ENCODE measurements at regions not wholly inside any gene's neighbourhood (a gene's known extent, or its start where the extent isn't known, plus 50 kb on each side); places are given as distances from the start of the nearest gene placed in this dataset.

DNA sequence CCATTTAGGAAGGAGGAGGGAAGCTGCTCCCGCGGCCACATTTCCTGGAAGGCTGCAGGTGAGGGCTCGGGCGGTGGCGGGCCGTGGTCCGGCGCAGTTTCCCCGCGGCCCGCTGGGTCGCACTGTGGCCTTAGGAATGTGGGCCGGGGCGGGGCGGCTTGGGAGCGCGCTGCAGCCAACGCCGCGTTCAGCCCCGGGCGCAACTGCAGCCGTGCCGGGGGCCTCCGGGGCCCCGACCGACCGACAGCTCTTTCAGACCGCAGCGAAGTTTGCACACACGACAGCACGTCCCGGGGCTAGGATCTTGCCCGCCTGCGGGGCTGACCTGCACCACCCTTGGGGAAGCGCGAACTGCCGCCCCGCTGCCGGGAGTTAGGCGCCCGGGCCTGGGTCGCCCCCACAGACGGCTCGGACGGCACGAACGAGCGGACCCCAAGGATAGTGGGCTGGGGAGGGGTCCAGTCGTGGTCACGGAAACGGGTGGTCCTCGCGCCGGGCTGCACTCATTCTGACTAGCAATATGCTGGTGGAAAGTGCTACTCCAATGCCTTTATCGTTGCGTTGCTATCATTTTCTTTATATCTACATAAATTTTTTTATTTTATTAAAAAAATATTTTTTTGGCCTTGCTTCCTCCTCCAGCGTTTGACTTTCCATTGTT, 69.9 kb upstream of the DLX2 start:
- Histone ChIP-seq H3K27me3 (replicated peaks in 1 of 4; ENCODE audit: control insufficient read depth in 3 of 4, extremely low read depth in 1 of 4, insufficient read depth in 3 of 4, low read length in 3 of 4) (peaks cover 0 to 2% (median 0%) of the 10 kb centered on the region in 4 experiments; a peak in 1 of 7 replicates), H3K56ac (replicated peaks; ENCODE audit: insufficient read length, low read depth, low read length) (peak overlapping the region; percentile 14), H3K4me1 (replicated peaks in 1 of 4; ENCODE audit: control insufficient read depth in 3 of 4, insufficient read depth in 4 of 4, low read length in 3 of 4) (peaks cover 2 to 11% (median 9%) of the 10 kb centered on the region in 4 experiments; a peak in 5 of 7 replicates), H3K4me2 (ENCODE audit: insufficient read depth in 1 of 2, low read depth in 2 of 2, low read length in 2 of 2) (peak overlapping the region; percentile 74 to 81), H3K36me3 (ENCODE audit: control insufficient read depth in 2 of 4, insufficient read depth in 4 of 4, low read length in 3 of 4) (no peaks in the 10 kb centered on the region), H2AK5ac (ENCODE audit: low read depth, low read length) (no peak overlapping the region), H3K9ac (replicated peaks in 1 of 4; ENCODE audit: extremely low read depth in 1 of 4, low read depth in 3 of 4, low read length in 3 of 4) (peak overlapping the region in 1 of 4 experiments; percentile 15; a peak in 2 of 7 replicates), H2BK15ac (ENCODE audit: low read length) (no peak overlapping the region), H3K79me2 (ENCODE audit: control insufficient read depth in 1 of 2, insufficient read depth in 2 of 2, low read length in 2 of 2) (no peaks in the 10 kb centered on the region), H2BK120ac (replicated peaks; ENCODE audit: low read depth, low read length) (peak overlapping the region; percentile 83), H3K4me3 (ENCODE audit: extremely low read depth in 1 of 4, insufficient read depth in 2 of 4, low read depth in 3 of 4, low read length in 4 of 4) (peak overlapping the region; percentile 35 to 66 (median 58)), H3K14ac (ENCODE audit: insufficient read length) (no peak overlapping the region), H2BK5ac (ENCODE audit: low read depth, low read length) (peak overlapping the region; percentile 86; the same call in 1 of the 2 replicates), H4K8ac (ENCODE audit: extremely low read depth, insufficient read depth, low read length) (peak overlapping the region; percentile 16; the same call in 1 of the 2 replicates), H3K9me3 (ENCODE audit: insufficient read depth in 2 of 2, low read depth in 1 of 2, low read length in 1 of 2) (no peaks in the 10 kb centered on the region), H2BK20ac (ENCODE audit: low read length) (peak overlapping the region; percentile 72; the same call in 1 of the 2 replicates), H3K18ac (ENCODE audit: extremely low read depth, low read length) (peak overlapping the region; percentile 91), H3K23me2 (ENCODE audit: low read depth, low read length) (peaks cover 2% of the 10 kb centered on the region; the same call in 1 of the 2 replicates), H3K4ac (replicated peaks; ENCODE audit: insufficient read length, low read depth, low read length) (no peak overlapping the region), H2BK12ac (ENCODE audit: low read depth, low read length) (peak overlapping the region; percentile 80; the same call in 1 of the 2 replicates), H4K91ac (replicated peaks; ENCODE audit: insufficient read length, low read length) (peak overlapping the region; percentile 97), H4K5ac (ENCODE audit: insufficient read length, low read depth, low read length) (peak overlapping the region; percentile 52), H2AFZ (ENCODE audit: low read length) (peak overlapping the region; percentile 67; the same call in 1 of the 2 replicates), H4K20me1 (replicated peaks in 1 of 2; ENCODE audit: control insufficient read depth in 1 of 2, insufficient read depth in 2 of 2, low read length in 2 of 2) (no peaks in the 10 kb centered on the region), H3K23ac (ENCODE audit: insufficient read length) (no peak overlapping the region), H3K27ac (ENCODE audit: low read depth, low read length) (no peak overlapping the region), H3K79me1 (ENCODE audit: low read depth, low read length) (no peaks in the 10 kb centered on the region)
- peak; percentile 58 to 93 for DNase-seq (ENCODE audit: low read depth in 1 of 2, low spot score in 2 of 2)
- 3% methylated on average over 37 of the region's 58 CpGs; no CpG with 5 or more reads in 1 of the 2 experiments for WGBS, 2 experiments (ENCODE audit: extremely low coverage in 1 of 2, insufficient coverage in 1 of 2, insufficient read length in 1 of 2, insufficient replicate concordance in 2 of 2, low coverage in 1 of 2, low lambda C conversion rate in 2 of 2, missing lambda C conversion rate in 1 of 2)
- FAIRE-seq = no peak
- POLR2A ChIA-PET (ENCODE audit: partially characterized antibody) = interaction anchor here (1.1 to 1.9 kb wide), 3 partner anchors 255 to 288 kb away, joined by 4 to 15 read pairs (median 5); partner anchors contain the start of gene ITGA6
- CTCF ChIA-PET (ENCODE audit: partially characterized antibody) = interaction anchor here (0.5 to 10.3 kb wide), 46 partner anchors 9 to 501 kb away, joined by 3 to 206 read pairs (median 3); no protein-coding TSS in a partner anchor
- TF ChIP-seq CREB1 (IDR thresholded peaks at IDR 0.05) (peak; percentile 44; the same call in 1 of the 2 replicates), ASH2L (IDR thresholded peaks at IDR 0.05; ENCODE audit: low read length) (peak; percentile 82), EP300 (IDR thresholded peaks at IDR 0.05; ENCODE audit: borderline replicate concordance in 1 of 2, low read depth in 2 of 2, low read length in 2 of 2) (0 out of 3 replicates have a peak, but pooled peaks of 1 of the 2 experiments have one; percentile 22), NANOG (IDR thresholded peaks at IDR 0.05; ENCODE audit: insufficient read depth, low read depth, low read length, poor library complexity, severe bottlenecking) (peak; percentile 34), TCF12 (IDR thresholded peaks at IDR 0.05; ENCODE audit: low read depth, low read length) (0 out of 2 replicates have a peak, but pooled peaks have one; percentile 27), SUZ12 (IDR thresholded peaks at IDR 0.05; ENCODE audit: low read length) (no peak), SAP30 (IDR thresholded peaks at IDR 0.05; ENCODE audit: insufficient read depth, insufficient replicate concordance, low read length) (no peak), POLR2A (IDR thresholded peaks at IDR 0.05; ENCODE audit: control extremely low read depth in 1 of 2, low read depth in 2 of 2, low read length in 2 of 2) (peak in 1 of 2 experiments; percentile 51; a peak in 1 of 3 replicates), TAF1 (IDR thresholded peaks at IDR 0.05; ENCODE audit: low read depth, low read length) (0 out of 2 replicates have a peak, but pooled peaks have one; percentile 39), YY1 (IDR thresholded peaks at IDR 0.05; ENCODE audit: low read depth, low read length) (peak; percentile 66; the same call in 1 of the 2 replicates), TAF7 (optimal IDR thresholded peaks at IDR 0.05; ENCODE audit: borderline replicate concordance, low read depth, low read length) (peak; percentile 82), SP2 (IDR thresholded peaks at IDR 0.05; ENCODE audit: low read length) (no peak)
